Tibial nerve (tissue), 3 donors: ENCODE measurements at regions not wholly inside any gene's neighbourhood (a gene's known extent, or its start where the extent isn't known, plus 50 kb on each side); places are given as distances from the start of the nearest gene placed in this dataset.

Experiments used
- POLR2A ChIP-seq, 2 donors: fragments of 450-650 bp; IDR thresholded peaks; one replicate each; pipeline ENCODE4 v1.6.1; 2017; ENCODE audit warnings: antibody characterized with exemption in 2 of 2, mild to moderate bottlenecking in 2 of 2, moderate library complexity in 2 of 2
- TF ChIP-seq, protein P1 (sequence below), 5 experiments: fragments of 200-600 bp in 3 of 5; fragments of 450-650 bp in 2 of 5; sonication (generic) in 3 of 5; IDR thresholded peaks; one replicate each; pipeline ENCODE4 v1.5.1; 2016 to 2019; ENCODE audit warnings: antibody characterized with exemption in 5 of 5, mild to moderate bottlenecking in 3 of 5, moderate library complexity in 2 of 5

- no peak for TF ChIP-seq POLR2A (IDR thresholded peaks at IDR 0.05)
- TF ChIP-seq, protein P1, sequence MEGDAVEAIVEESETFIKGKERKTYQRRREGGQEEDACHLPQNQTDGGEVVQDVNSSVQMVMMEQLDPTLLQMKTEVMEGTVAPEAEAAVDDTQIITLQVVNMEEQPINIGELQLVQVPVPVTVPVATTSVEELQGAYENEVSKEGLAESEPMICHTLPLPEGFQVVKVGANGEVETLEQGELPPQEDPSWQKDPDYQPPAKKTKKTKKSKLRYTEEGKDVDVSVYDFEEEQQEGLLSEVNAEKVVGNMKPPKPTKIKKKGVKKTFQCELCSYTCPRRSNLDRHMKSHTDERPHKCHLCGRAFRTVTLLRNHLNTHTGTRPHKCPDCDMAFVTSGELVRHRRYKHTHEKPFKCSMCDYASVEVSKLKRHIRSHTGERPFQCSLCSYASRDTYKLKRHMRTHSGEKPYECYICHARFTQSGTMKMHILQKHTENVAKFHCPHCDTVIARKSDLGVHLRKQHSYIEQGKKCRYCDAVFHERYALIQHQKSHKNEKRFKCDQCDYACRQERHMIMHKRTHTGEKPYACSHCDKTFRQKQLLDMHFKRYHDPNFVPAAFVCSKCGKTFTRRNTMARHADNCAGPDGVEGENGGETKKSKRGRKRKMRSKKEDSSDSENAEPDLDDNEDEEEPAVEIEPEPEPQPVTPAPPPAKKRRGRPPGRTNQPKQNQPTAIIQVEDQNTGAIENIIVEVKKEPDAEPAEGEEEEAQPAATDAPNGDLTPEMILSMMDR (IDR thresholded peaks at IDR 0.05): no peak
These were observed 238.2 kb upstream of the DIO3 start for GRCh38 chr14:101323111-101323510.
